GM12872 (cell line): ENCODE measurements at regions not wholly inside any gene's neighbourhood (a gene's known extent, or its start where the extent isn't known, plus 50 kb on each side); places are given as distances from the start of the nearest gene placed in this dataset.

ENCODE experiments used
- CTCF ChIP-seq: IDR thresholded peaks from 3 replicates; pipeline ENCODE4 v1.5.1; 2011; ENCODE audit warnings: low read depth, mild to moderate bottlenecking, low read length, moderate library complexity; ENCODE audit not compliant: insufficient read depth

- no peak for TF ChIP-seq CTCF
Observed at GRCh38 chr9:88696501-88696900, 161.5 kb downstream of the NXNL2 start.

GRCh38 chr9:88697764-88698432 lies 162.9 kb downstream of the NXNL2 start:
- TF ChIP-seq CTCF: no peak

DNA sequence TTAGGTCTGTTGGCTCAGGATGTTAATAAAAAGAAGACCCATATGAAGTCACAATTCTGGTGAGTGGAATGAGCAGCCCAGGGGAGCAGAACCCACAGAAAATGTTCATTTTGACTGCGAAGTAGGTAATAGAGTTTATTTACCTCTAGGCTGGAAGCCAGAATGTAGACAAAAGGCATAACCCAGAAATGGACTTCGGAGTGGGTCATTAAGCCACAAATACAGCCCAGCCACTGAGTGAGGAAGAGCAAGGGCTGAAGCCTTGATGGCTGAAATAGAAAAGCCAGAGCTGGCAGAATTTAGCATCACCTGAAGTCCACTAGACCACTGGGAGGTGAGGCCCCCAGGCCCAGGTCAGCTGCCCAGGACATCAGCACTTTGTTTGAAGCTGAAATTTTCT lies 168.0 kb downstream of the NXNL2 start:
- no peak for TF ChIP-seq CTCF

DNA sequence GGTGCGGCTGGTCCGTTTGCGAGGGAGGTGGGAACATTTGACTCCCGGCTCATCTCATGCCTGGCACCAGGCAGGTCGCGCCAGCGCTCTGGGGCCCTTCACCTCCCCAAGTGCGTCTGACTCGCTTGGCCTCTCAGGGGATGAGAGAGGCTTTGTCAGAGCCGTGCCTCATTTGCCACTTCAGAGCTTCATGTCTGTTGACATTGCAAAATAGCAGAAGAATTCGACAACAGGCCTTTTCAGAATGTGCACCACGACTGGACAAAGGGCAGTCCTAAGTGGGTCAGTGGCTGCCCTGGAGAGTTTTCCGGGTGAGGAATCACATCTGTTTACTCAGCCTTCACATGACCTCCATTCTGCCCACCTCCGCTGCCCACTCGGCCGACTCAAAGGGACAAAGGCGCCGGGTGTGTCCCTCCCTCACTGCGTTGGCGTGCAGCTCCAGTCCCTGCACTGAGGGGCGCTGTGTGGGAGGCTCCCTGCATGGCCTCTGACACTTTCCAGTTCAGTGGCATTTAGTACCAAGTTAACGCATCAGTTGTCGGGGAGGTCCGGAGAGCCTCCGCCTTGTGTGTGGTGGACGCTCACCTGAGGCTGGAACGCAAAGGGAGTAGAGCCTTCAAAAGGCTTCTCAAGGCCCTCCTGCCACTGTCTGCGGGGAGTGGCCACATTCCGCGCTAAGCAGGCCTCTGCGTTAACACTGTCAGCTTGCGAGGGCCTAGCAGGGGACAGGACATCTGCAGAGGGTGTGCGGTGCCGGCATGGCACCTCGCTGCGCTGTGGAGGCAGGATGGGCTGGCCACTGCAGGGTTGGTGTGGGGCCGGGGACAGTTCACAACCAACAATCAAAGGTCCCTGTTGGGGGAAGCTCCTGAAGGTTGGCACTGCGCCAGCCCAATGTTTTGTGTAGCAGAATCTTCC lies 171.5 kb downstream of the NXNL2 start:
- no peak for TF ChIP-seq CTCF

DNA sequence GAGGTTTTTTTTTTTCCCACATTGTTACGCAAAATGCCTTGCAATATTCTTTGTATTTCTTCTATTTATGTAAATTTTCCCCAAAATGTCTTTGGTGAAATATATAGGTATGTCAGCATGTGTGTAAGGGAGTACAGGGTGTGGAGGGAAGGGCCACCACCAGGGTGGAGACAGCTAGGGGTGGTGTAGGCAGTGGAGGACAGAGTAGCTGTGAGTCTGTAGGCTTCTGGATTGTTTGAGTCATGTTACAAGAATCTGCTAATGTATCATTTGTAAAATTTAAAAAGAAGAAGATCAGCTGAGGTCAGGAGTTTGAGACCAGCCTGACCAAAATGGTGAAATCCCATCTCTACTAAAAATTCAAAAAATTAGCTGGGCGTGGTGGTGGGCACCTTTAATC lies 175.5 kb downstream of the NXNL2 start:
- no peak for TF ChIP-seq CTCF

- no peak for TF ChIP-seq CTCF
Observed at GRCh38 chr9:88711719-88712118, 176.7 kb downstream of the NXNL2 start.

DNA sequence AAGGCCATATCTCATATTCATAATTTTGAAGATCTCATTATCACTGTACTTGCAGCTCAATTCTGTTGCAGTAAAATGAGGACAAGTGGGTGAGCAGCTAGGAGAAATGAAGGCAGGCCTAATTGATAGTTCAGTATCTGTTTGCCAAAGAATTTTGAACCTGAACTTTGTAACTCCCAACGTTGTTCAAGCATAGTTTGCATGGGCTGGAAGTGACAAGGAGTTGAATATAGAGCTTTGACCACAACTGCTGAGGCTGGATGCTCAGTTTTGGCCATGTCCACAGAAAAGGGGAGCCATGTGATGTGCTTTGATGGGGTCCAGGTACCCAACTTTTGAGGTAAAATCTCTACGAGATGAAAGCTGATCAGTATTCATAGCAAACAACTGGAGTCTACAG lies 177.5 kb downstream of the NXNL2 start:
- no peak for TF ChIP-seq CTCF
